ENCODE measurements at regions not wholly inside any gene's neighbourhood (a gene's known extent, or its start where the extent isn't known, plus 50 kb on each side); places are given as distances from the start of the nearest gene placed in this dataset.

- peaks cover 32% of the 10 kb centered on the region for H3K4me1 Mint-ChIP-seq
- POLR2A ChIA-PET: no interaction called here
- H3K27ac Mint-ChIP-seq: no peak overlapping the region; the same call in 1 of the 2 replicates
- DNase-seq (ENCODE audit: low spot score) (no peak), ATAC-seq (peak; percentile 60)
- H3K9me3 Mint-ChIP-seq: peaks cover 14% of the 10 kb centered on the region
- H3K4me3 Mint-ChIP-seq: no peak overlapping the region
- TF ChIP-seq E2F4 (CRISPR knock-in tag; IDR thresholded peaks at IDR 0.05; ENCODE audit: borderline replicate concordance, low read depth) (no peak), TCF7 (CRISPR knock-in tag; IDR thresholded peaks at IDR 0.05; ENCODE audit: low read depth) (no peak), TEAD4 (CRISPR knock-in tag; IDR thresholded peaks at IDR 0.05) (no peak), ZNF423 (CRISPR knock-in tag; IDR thresholded peaks at IDR 0.05) (no peak)
- TF ChIP-seq, protein P1, sequence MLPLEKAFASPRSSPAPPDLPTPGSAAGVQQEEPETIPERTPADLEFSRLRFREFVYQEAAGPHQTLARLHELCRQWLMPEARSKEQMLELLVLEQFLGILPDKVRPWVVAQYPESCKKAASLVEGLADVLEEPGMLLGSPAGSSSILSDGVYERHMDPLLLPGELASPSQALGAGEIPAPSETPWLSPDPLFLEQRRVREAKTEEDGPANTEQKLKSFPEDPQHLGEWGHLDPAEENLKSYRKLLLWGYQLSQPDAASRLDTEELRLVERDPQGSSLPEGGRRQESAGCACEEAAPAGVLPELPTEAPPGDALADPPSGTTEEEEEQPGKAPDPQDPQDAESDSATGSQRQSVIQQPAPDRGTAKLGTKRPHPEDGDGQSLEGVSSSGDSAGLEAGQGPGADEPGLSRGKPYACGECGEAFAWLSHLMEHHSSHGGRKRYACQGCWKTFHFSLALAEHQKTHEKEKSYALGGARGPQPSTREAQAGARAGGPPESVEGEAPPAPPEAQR (CRISPR knock-in tag; IDR thresholded peaks at IDR 0.05): no peak
- peaks cover 3% of the 10 kb centered on the region for H3K27me3 Mint-ChIP-seq (ENCODE audit: low read depth)
- CTCF ChIA-PET: interaction anchor here (0.5 kb wide), 1 partner anchor 358 kb away, joined by 3 read pairs; no protein-coding TSS in a partner anchor
- no peaks in the 10 kb centered on the region for H3K36me3 Mint-ChIP-seq
Observed at GRCh38 chr5:167530548-167530947, 760.9 kb upstream of the WWC1 start.

DNA sequence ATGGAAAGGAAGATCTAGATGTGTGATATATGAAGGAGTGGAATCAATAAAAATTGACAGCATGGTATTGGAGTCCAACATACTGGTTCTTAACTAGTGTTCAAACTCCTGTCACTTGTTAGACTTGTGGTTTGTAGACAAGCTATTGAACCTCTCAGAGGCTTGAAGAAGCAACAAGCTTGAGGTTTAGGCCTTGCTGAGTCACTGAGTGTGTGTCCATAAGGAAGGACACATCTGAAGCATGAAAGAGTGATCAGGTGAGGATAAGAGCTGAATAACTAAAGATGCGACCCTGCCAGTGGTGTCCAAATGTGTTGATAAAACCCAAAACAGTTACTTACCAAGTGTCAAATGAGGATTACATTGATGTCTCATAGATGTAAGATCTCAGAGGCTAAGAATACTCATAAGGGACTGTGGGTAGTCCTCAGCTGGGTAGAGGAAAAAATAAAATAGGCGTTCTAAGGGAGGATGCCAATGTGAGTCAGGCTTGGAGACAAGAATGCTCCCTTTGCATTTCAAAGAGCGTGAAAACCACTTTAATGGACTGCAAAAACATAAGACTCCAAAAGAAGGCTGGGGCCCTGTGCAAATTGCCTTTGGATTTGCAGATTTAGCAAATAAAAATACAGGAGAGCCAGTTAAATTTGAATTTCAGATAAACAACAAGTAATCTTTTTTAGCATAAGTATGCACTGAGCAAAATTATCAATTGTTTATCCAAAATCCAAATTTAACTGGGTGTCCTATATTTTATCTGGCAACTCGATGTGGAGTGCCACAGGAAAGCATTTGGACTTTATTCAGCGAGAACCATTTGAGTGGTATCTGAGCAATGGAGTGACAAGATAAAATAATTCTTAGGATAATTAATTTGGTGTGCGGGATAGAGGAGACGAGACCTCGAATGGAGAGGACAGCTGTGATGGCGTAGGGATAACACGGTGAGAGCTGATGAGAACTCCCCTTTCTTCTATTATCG lies 757.3 kb upstream of the WWC1 start:
- DNase-seq (ENCODE audit: low spot score) (no peak), ATAC-seq (peak; percentile 26; the same call in 1 of the 2 replicates)
- ChIA-PET CTCF (no interaction called here), POLR2A (no interaction called here)
- Mint-ChIP-seq H3K4me1 (peaks cover 23% of the 10 kb centered on the region), H3K36me3 (no peaks in the 10 kb centered on the region), H3K27ac (no peak overlapping the region), H3K9me3 (peaks cover 16% of the 10 kb centered on the region), H3K27me3 (ENCODE audit: low read depth) (peaks cover 3% of the 10 kb centered on the region), H3K4me3 (no peak overlapping the region)
- TF ChIP-seq, protein P2, sequence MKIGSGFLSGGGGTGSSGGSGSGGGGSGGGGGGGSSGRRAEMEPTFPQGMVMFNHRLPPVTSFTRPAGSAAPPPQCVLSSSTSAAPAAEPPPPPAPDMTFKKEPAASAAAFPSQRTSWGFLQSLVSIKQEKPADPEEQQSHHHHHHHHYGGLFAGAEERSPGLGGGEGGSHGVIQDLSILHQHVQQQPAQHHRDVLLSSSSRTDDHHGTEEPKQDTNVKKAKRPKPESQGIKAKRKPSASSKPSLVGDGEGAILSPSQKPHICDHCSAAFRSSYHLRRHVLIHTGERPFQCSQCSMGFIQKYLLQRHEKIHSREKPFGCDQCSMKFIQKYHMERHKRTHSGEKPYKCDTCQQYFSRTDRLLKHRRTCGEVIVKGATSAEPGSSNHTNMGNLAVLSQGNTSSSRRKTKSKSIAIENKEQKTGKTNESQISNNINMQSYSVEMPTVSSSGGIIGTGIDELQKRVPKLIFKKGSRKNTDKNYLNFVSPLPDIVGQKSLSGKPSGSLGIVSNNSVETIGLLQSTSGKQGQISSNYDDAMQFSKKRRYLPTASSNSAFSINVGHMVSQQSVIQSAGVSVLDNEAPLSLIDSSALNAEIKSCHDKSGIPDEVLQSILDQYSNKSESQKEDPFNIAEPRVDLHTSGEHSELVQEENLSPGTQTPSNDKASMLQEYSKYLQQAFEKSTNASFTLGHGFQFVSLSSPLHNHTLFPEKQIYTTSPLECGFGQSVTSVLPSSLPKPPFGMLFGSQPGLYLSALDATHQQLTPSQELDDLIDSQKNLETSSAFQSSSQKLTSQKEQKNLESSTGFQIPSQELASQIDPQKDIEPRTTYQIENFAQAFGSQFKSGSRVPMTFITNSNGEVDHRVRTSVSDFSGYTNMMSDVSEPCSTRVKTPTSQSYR (CRISPR knock-in tag; IDR thresholded peaks at IDR 0.05): no peak
- TF ChIP-seq E2F1 (CRISPR knock-in tag; IDR thresholded peaks at IDR 0.05): no peak
- no peak for TF ChIP-seq SOX15 (CRISPR knock-in tag; IDR thresholded peaks at IDR 0.05)
- TF ChIP-seq, protein P1 (CRISPR knock-in tag; IDR thresholded peaks at IDR 0.05): no peak
- TF ChIP-seq EMX1 (CRISPR knock-in tag; IDR thresholded peaks at IDR 0.05): no peak
- no peak for TF ChIP-seq RELA (CRISPR knock-in tag; IDR thresholded peaks at IDR 0.05; ENCODE audit: borderline replicate concordance)
- no peak for TF ChIP-seq AR (CRISPR knock-in tag; IDR thresholded peaks at IDR 0.05)
- no peak for TF ChIP-seq ZNF317 (CRISPR knock-in tag; IDR thresholded peaks at IDR 0.05; ENCODE audit: borderline replicate concordance, low read depth)
- TF ChIP-seq ATF6 (CRISPR knock-in tag; IDR thresholded peaks at IDR 0.05): no peak
- no peak for TF ChIP-seq NFE2L1 (CRISPR knock-in tag; IDR thresholded peaks at IDR 0.05)
- no peak for TF ChIP-seq NR3C1 (CRISPR knock-in tag; conservative IDR thresholded peaks at IDR 0.05; ENCODE audit: low read depth)
- no peak for TF ChIP-seq JUN (CRISPR knock-in tag; IDR thresholded peaks at IDR 0.05)
- no peak for TF ChIP-seq TCF7 (CRISPR knock-in tag; IDR thresholded peaks at IDR 0.05; ENCODE audit: low read depth)
- TF ChIP-seq NFYB (CRISPR knock-in tag; conservative IDR thresholded peaks at IDR 0.05; ENCODE audit: low read depth): no peak
- no peak for TF ChIP-seq FOXP1 (CRISPR knock-in tag; IDR thresholded peaks at IDR 0.05; ENCODE audit: borderline replicate concordance)
- no peak for TF ChIP-seq HMGA2 (CRISPR knock-in tag; IDR thresholded peaks at IDR 0.05)
